WERI-Rb-1 (cell line): ENCODE measurements at regions not wholly inside any gene's neighbourhood (a gene's known extent, or its start where the extent isn't known, plus 50 kb on each side); places are given as distances from the start of the nearest gene placed in this dataset.
"Not testable (repeated sequence)": the region's sequence is repeated elsewhere in the genome, so short reads cannot be mapped to it uniquely, and the experiment has no call there.

ENCODE experiments used
- DNase-seq: peaks from one replicate; pipeline ENCODE4 v3.0.0-alpha.2; 2020
- H3K27ac ChIP-seq: fragments of 250-450 bp; sonication (Bioruptor Pico); 2 replicates; pipeline ENCODE4 v1.5.1; 2020; ENCODE audit warnings: mild to moderate bottlenecking, moderate library complexity
- H3K27me3 ChIP-seq: fragments of 250-450 bp; sonication (Bioruptor Pico); 2 replicates; pipeline ENCODE4 v1.5.1; 2021; ENCODE audit warnings: mild to moderate bottlenecking, low read depth, moderate library complexity; ENCODE audit not compliant: insufficient read depth, severe bottlenecking
- H3K36me3 ChIP-seq: fragments of 250-450 bp; sonication (Bioruptor Pico); 2 replicates; pipeline ENCODE4 v1.5.1; 2020; ENCODE audit warnings: mild to moderate bottlenecking, moderate library complexity
- H3K4me3 ChIP-seq: 2 replicates; pipeline ENCODE4 v1.5.1; 2011; ENCODE audit warnings: low read depth, mild to moderate bottlenecking, control low read depth, low read length
- H3K9me3 ChIP-seq: fragments of 250-450 bp; sonication (Bioruptor Pico); 2 replicates; pipeline ENCODE4 v1.5.1; 2021; ENCODE audit warnings: mild to moderate bottlenecking, moderate library complexity; ENCODE audit not compliant: severe bottlenecking
- CTCF ChIP-seq: IDR thresholded peaks from 2 replicates; pipeline ENCODE4 v1.5.1; 2011; ENCODE audit warnings: low read depth, mild to moderate bottlenecking, control low read depth, inconsistent platforms, low read length

- TF ChIP-seq CTCF: no peak
- H3K36me3 ChIP-seq: no peaks in the 10 kb centered on the region
- no peaks in the 10 kb centered on the region for H3K27me3 ChIP-seq
- H3K27ac ChIP-seq: no peak overlapping the region
- H3K4me3 ChIP-seq: no peak overlapping the region
- H3K9me3 ChIP-seq: no peaks in the 10 kb centered on the region
- no peak for DNase-seq
Measured at GRCh38 chr13:97881556-97881955, 71.9 kb upstream of the IPO5 start.

GRCh38 chr13:97883396-97883795 lies 70.1 kb upstream of the IPO5 start:
- H3K4me3 ChIP-seq: no peak overlapping the region
- H3K9me3 ChIP-seq: no peaks in the 10 kb centered on the region
- no peak for TF ChIP-seq CTCF
- no peak overlapping the region for H3K27ac ChIP-seq
- H3K36me3 ChIP-seq: no peaks in the 10 kb centered on the region
- DNase-seq: no peak
- H3K27me3 ChIP-seq: no peaks in the 10 kb centered on the region

- Histone ChIP-seq H3K36me3 (no peaks in the 10 kb centered on the region), H3K9me3 (no peaks in the 10 kb centered on the region), H3K27me3 (no peaks in the 10 kb centered on the region), H3K4me3 (no peak overlapping the region), H3K27ac (no peak overlapping the region)
- DNase-seq: no peak
- TF ChIP-seq CTCF: no peak
Measured at GRCh38 chr13:97884707-97885468, 68.6 kb upstream of the IPO5 start.

GRCh38 chr13:97885641-97886040 lies 67.8 kb upstream of the IPO5 start:
- DNase-seq: no peak
- H3K36me3 ChIP-seq: no peaks in the 10 kb centered on the region
- H3K9me3 ChIP-seq: no peaks in the 10 kb centered on the region
- no peak for TF ChIP-seq CTCF
- H3K4me3 ChIP-seq: no peak overlapping the region
- no peak overlapping the region for H3K27ac ChIP-seq
- no peaks in the 10 kb centered on the region for H3K27me3 ChIP-seq

- peaks cover 8% of the 10 kb centered on the region for H3K9me3 ChIP-seq
- no peaks in the 10 kb centered on the region for H3K27me3 ChIP-seq
- no peak for TF ChIP-seq CTCF
- no peak overlapping the region for H3K27ac ChIP-seq
- no peak for DNase-seq
- H3K36me3 ChIP-seq: no peaks in the 10 kb centered on the region
- no peak overlapping the region for H3K4me3 ChIP-seq
Measured at GRCh38 chr13:97889803-97890202, 63.7 kb upstream of the IPO5 start.

GRCh38 chr13:97890573-97890972 lies 62.9 kb upstream of the IPO5 start:
- H3K9me3 ChIP-seq: peaks cover 8% of the 10 kb centered on the region
- H3K27me3 ChIP-seq: no peaks in the 10 kb centered on the region
- no peak for DNase-seq
- no peak overlapping the region for H3K27ac ChIP-seq
- no peaks in the 10 kb centered on the region for H3K36me3 ChIP-seq
- no peak overlapping the region for H3K4me3 ChIP-seq
- no peak for TF ChIP-seq CTCF

GRCh38 chr13:97891964-97892363 lies 61.5 kb upstream of the IPO5 start:
- not testable (repeated sequence) for H3K27me3 ChIP-seq

More at GRCh38 chr13:97891964-97892363, 61.5 kb upstream of the IPO5 start:
- H3K9me3 ChIP-seq, DNase-seq, H3K27ac ChIP-seq, H3K4me3 ChIP-seq, H3K36me3 ChIP-seq: not testable (repeated sequence)
